ENCODE measurements at regions not wholly inside any gene's neighbourhood (a gene's known extent, or its start where the extent isn't known, plus 50 kb on each side); places are given as distances from the start of the nearest gene placed in this dataset.

DNA sequence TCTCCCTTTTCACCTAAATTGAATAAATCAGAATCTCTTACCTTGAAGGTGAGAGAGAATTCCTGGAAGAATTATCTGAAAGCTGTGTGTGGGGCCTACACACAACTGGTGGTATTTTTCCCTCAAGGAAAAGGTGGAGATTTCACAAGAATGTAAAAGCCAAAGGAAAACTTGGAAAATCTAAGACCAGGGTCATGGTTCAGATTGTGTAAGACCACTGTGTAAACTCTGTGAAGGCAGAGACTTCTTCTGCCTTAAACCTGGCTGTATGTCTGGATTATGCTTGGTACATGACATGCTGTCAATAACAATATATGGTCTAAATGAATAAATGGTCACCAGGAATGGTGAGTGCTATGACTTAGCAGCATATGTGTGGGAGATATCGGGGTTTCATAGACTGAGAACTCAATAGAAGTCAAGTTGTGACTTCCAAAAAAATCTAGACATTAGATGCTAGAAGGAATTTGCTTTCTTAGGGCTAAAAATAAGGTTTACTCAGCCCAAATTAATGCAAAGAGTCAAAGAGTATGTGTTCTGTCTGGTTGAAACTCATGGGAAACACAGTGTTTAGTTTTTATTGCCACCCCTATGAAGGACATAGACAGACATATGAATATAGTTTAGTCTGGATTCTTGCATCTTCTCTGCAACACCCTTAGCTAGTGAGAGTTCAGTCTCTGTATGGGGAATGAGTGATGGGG, 163.7 kb downstream of the SNAPC1 start:
- H3K27ac ChIP-seq (ENCODE audit: low read depth, low read length) = no peak overlapping the region
- H4K20me1 ChIP-seq (ENCODE audit: low read depth, low read length) = no peaks in the 10 kb centered on the region
- H3K9ac ChIP-seq (ENCODE audit: low read length) = no peak overlapping the region
- H3K4me2 ChIP-seq (ENCODE audit: low read depth, low read length, poor library complexity, severe bottlenecking) = no peak overlapping the region
- H3F3A ChIP-seq (ENCODE audit: insufficient read depth) = no peaks in the 10 kb centered on the region
- no peaks in the 10 kb centered on the region for H3K36me3 ChIP-seq (ENCODE audit: low read length)
- no peaks in the 10 kb centered on the region for H3K27me3 ChIP-seq (ENCODE audit: low read length)
- no peaks in the 10 kb centered on the region for H3K79me2 ChIP-seq (ENCODE audit: insufficient read depth, low read length)
- no peaks in the 10 kb centered on the region for H3K9me3 ChIP-seq (ENCODE audit: insufficient read depth, low read length)
- H2AFZ ChIP-seq (ENCODE audit: low read depth, low read length, severe bottlenecking) = no peak overlapping the region
- no peak overlapping the region for H3K4me3 ChIP-seq (ENCODE audit: insufficient read depth, low read length, poor library complexity, severe bottlenecking)
- H3K9me2 ChIP-seq (replicated peaks; ENCODE audit: insufficient read depth, low read length) = no peaks in the 10 kb centered on the region
- TF ChIP-seq CTCF (IDR thresholded peaks at IDR 0.05; ENCODE audit: insufficient read depth, low read length, poor library complexity, severe bottlenecking) (no peak), EZH2phosphoT487 (conservative IDR thresholded peaks at IDR 0.05; ENCODE audit: low read length) (no peak)

GRCh38 chr14:61927060-61927459, 164.8 kb downstream of the SNAPC1 start:
- H3K9me2 ChIP-seq (replicated peaks; ENCODE audit: insufficient read depth, low read length) = no peaks in the 10 kb centered on the region
- H4K20me1 ChIP-seq (ENCODE audit: low read depth, low read length) = no peaks in the 10 kb centered on the region
- no peak overlapping the region for H3K4me2 ChIP-seq (ENCODE audit: low read depth, low read length, poor library complexity, severe bottlenecking)
- no peak overlapping the region for H2AFZ ChIP-seq (ENCODE audit: low read depth, low read length, severe bottlenecking)
- H3K4me3 ChIP-seq (ENCODE audit: insufficient read depth, low read length, poor library complexity, severe bottlenecking) = no peak overlapping the region
- no peaks in the 10 kb centered on the region for H3K36me3 ChIP-seq (ENCODE audit: low read length)
- no peaks in the 10 kb centered on the region for H3K27me3 ChIP-seq (ENCODE audit: low read length)
- TF ChIP-seq CTCF (IDR thresholded peaks at IDR 0.05; ENCODE audit: insufficient read depth, low read length, poor library complexity, severe bottlenecking) (no peak), EZH2phosphoT487 (conservative IDR thresholded peaks at IDR 0.05; ENCODE audit: low read length) (no peak)
- H3K9ac ChIP-seq (ENCODE audit: low read length) = no peak overlapping the region
- H3K9me3 ChIP-seq (ENCODE audit: insufficient read depth, low read length) = no peaks in the 10 kb centered on the region
- H3F3A ChIP-seq (ENCODE audit: insufficient read depth) = no peaks in the 10 kb centered on the region
- no peak overlapping the region for H3K27ac ChIP-seq (ENCODE audit: low read depth, low read length)
- no peaks in the 10 kb centered on the region for H3K79me2 ChIP-seq (ENCODE audit: insufficient read depth, low read length)

DNA sequence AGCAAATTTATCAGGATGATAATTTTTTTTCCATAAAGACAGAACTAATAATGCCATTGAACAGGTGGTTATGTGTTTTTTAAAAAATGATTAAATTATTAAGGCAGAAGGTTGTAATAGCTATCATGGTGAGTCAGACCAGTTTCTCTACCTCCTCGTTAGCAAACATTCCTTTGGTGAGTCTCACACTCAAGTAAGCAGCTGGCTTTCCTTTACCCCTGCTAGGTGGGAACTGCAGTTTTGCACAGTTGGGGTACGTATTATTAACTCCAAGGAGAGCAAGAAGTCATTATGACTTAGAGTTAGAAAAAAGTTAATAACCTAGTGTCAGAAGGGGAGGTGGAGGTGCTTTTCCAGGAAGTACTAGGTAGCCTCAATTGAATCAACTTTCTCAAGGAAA, 165.3 kb downstream of the SNAPC1 start:
- H3K36me3 ChIP-seq (ENCODE audit: low read length) = no peaks in the 10 kb centered on the region
- H3K27me3 ChIP-seq (ENCODE audit: low read length) = no peaks in the 10 kb centered on the region
- no peaks in the 10 kb centered on the region for H4K20me1 ChIP-seq (ENCODE audit: low read depth, low read length)
- TF ChIP-seq EZH2phosphoT487 (conservative IDR thresholded peaks at IDR 0.05; ENCODE audit: low read length) = no peak
- TF ChIP-seq CTCF (IDR thresholded peaks at IDR 0.05; ENCODE audit: insufficient read depth, low read length, poor library complexity, severe bottlenecking) = no peak
- H3K27ac ChIP-seq (ENCODE audit: low read depth, low read length) = no peak overlapping the region
- H3K79me2 ChIP-seq (ENCODE audit: insufficient read depth, low read length) = no peaks in the 10 kb centered on the region
- H2AFZ ChIP-seq (ENCODE audit: low read depth, low read length, severe bottlenecking) = no peak overlapping the region
- no peaks in the 10 kb centered on the region for H3K9me2 ChIP-seq (replicated peaks; ENCODE audit: insufficient read depth, low read length)
- H3K9ac ChIP-seq (ENCODE audit: low read length) = no peak overlapping the region
- H3F3A ChIP-seq (ENCODE audit: insufficient read depth) = no peaks in the 10 kb centered on the region
- no peak overlapping the region for H3K4me3 ChIP-seq (ENCODE audit: insufficient read depth, low read length, poor library complexity, severe bottlenecking)
- no peak overlapping the region for H3K4me2 ChIP-seq (ENCODE audit: low read depth, low read length, poor library complexity, severe bottlenecking)
- no peaks in the 10 kb centered on the region for H3K9me3 ChIP-seq (ENCODE audit: insufficient read depth, low read length)

Measured in SU-DHL-6 (cell line).